Upper lobe of right lung (tissue), 1 donor: ENCODE measurements at regions not wholly inside any gene's neighbourhood (a gene's known extent, or its start where the extent isn't known, plus 50 kb on each side); places are given as distances from the start of the nearest gene placed in this dataset.

Experiments used
- ATAC-seq: fragments of 200-7000 bp; cut with Tn5 transposase; one replicate; pipeline ENCODE4 v1.9.1; 2020; ENCODE audit warnings: mild to moderate bottlenecking, moderate library complexity
- DNase-seq: peaks from one replicate; pipeline ENCODE4 v3.0.0-alpha.2; 2020
- H3K27ac ChIP-seq: fragments of 200-600 bp; one replicate; pipeline ENCODE4 v1.8.0; 2022
- H3K27me3 ChIP-seq: fragments of 200-600 bp; one replicate; pipeline ENCODE4 v1.8.0; 2022; ENCODE audit warnings: mild to moderate bottlenecking
- H3K36me3 ChIP-seq: fragments of 200-600 bp; one replicate; pipeline ENCODE4 v1.8.0; 2022
- H3K4me1 ChIP-seq: fragments of 200-600 bp; one replicate; pipeline ENCODE4 v1.8.0; 2022
- H3K4me3 ChIP-seq: fragments of 200-600 bp; one replicate; pipeline ENCODE4 v1.8.0; 2022; ENCODE audit warnings: mild to moderate bottlenecking
- H3K9me3 ChIP-seq: fragments of 200-600 bp; one replicate; pipeline ENCODE4 v1.8.0; 2022
- CTCF ChIP-seq: fragments of 200-600 bp; IDR thresholded peaks from one replicate; pipeline ENCODE4 v1.8.0; 2022; ENCODE audit warnings: antibody characterized with exemption
- intact Hi-C: fragments of 100-400 bp; cut with DNase I; formaldehyde crosslinking; loops from one replicate; pipeline ENCODE4 v1.11.0; 2022
- donor health status: DM: no; HTN: yes; CAD: no; lungs with severe emphysema.

GRCh38 chr13:104832231-104832630 lies 1703.2 kb downstream of the EFNB2 start:
- Histone ChIP-seq H3K9me3 (no peaks in the 10 kb centered on the region), H3K4me3 (no peak overlapping the region), H3K27me3 (no peaks in the 10 kb centered on the region), H3K27ac (no peak overlapping the region), H3K36me3 (no peaks in the 10 kb centered on the region), H3K4me1 (no peaks in the 10 kb centered on the region)
- ATAC-seq (no peak), DNase-seq (no peak)
- no peak for TF ChIP-seq CTCF
- intact Hi-C loops = no loop called here

- Histone ChIP-seq H3K4me1 (no peaks in the 10 kb centered on the region), H3K4me3 (no peak overlapping the region), H3K9me3 (no peaks in the 10 kb centered on the region), H3K27me3 (no peaks in the 10 kb centered on the region), H3K27ac (no peak overlapping the region), H3K36me3 (no peaks in the 10 kb centered on the region)
- ATAC-seq = no peak
- intact Hi-C loops = no loop called here
- no peak for TF ChIP-seq CTCF
- DNase-seq = no peak
Observed at GRCh38 chr13:104831831-104832230, 1703.6 kb downstream of the EFNB2 start.

- H3K27ac ChIP-seq = no peak overlapping the region
- ATAC-seq = no peak
- no peaks in the 10 kb centered on the region for H3K36me3 ChIP-seq
- no peaks in the 10 kb centered on the region for H3K27me3 ChIP-seq
- H3K4me1 ChIP-seq = no peaks in the 10 kb centered on the region
- TF ChIP-seq CTCF = no peak
- H3K4me3 ChIP-seq = no peak overlapping the region
- H3K9me3 ChIP-seq = no peaks in the 10 kb centered on the region
- no peak for DNase-seq
- intact Hi-C loops = no loop called here
Observed at GRCh38 chr13:104823709-104824108, 1711.8 kb downstream of the EFNB2 start.

GRCh38 chr13:104823071-104823470 lies 1712.4 kb downstream of the EFNB2 start:
- no peak overlapping the region for H3K27ac ChIP-seq
- H3K27me3 ChIP-seq = no peaks in the 10 kb centered on the region
- H3K36me3 ChIP-seq = no peaks in the 10 kb centered on the region
- intact Hi-C loops = no loop called here
- H3K4me1 ChIP-seq = no peaks in the 10 kb centered on the region
- no peak for TF ChIP-seq CTCF
- no peak for ATAC-seq
- H3K4me3 ChIP-seq = no peak overlapping the region
- H3K9me3 ChIP-seq = no peaks in the 10 kb centered on the region
- no peak for DNase-seq

- Histone ChIP-seq H3K4me3 (no peak overlapping the region), H3K9me3 (no peaks in the 10 kb centered on the region), H3K4me1 (no peaks in the 10 kb centered on the region), H3K36me3 (no peaks in the 10 kb centered on the region), H3K27ac (no peak overlapping the region), H3K27me3 (no peaks in the 10 kb centered on the region)
- no peak for ATAC-seq
- DNase-seq = no peak
- intact Hi-C loops = no loop called here
- TF ChIP-seq CTCF = no peak
Observed at GRCh38 chr13:104817271-104817670, 1718.2 kb downstream of the EFNB2 start.

GRCh38 chr13:104816726-104817125 lies 1718.7 kb downstream of the EFNB2 start:
- Histone ChIP-seq H3K36me3 (no peaks in the 10 kb centered on the region), H3K4me3 (no peak overlapping the region), H3K27me3 (no peaks in the 10 kb centered on the region), H3K4me1 (no peaks in the 10 kb centered on the region), H3K9me3 (no peaks in the 10 kb centered on the region), H3K27ac (no peak overlapping the region)
- intact Hi-C loops = no loop called here
- TF ChIP-seq CTCF = no peak
- no peak for ATAC-seq
- no peak for DNase-seq
